ENCODE measurements at regions not wholly inside any gene's neighbourhood (a gene's known extent, or its start where the extent isn't known, plus 50 kb on each side); places are given as distances from the start of the nearest gene placed in this dataset.
"Not testable (repeated sequence)": the region's sequence is repeated elsewhere in the genome, so short reads cannot be mapped to it uniquely, and the experiment has no call there.

GRCh38 chr14:27890259-27890658 lies 876.3 kb upstream of the FOXG1 start:
- 73 to 80% methylated on average over 3 of the region's 3 CpGs for WGBS, 2 donors
- no peaks in the 10 kb centered on the region for H3K36me3 ChIP-seq
- no peaks in the 10 kb centered on the region for H3K4me1 ChIP-seq
- no peak for TF ChIP-seq CTCF (IDR thresholded peaks at IDR 0.05)
- H3K27ac ChIP-seq: no peak overlapping the region
- ATAC-seq: no peak
- peaks cover 0 to 18% (median 3%) of the 10 kb centered on the region in 11 donors for H3K9me3 ChIP-seq
- no peaks in the 10 kb centered on the region for H3K27me3 ChIP-seq
- no peak for DNase-seq
- intact Hi-C loops (cut with DNase I): no loop called here
- H3K4me3 ChIP-seq: no peak overlapping the region

DNA sequence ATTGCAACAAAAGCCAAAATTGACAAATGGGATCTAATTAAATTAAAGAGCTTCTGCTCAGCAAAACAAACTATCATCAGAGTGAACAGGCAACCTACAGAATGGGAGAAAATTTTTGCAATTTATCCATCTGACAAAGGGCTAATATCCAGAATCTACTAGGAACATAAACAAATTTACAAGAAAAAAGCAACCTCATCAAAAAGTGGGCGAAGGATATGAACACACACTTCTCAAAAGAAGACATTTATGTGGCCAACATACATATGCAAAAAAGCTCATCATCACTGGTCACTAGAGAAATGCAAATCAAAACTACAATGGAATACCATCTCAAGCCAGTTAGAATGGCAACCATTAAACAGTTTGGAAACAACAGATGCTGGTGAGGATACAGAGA lies 858.1 kb upstream of the FOXG1 start:
- DNase-seq; H3K36me3 ChIP-seq; H3K4me3 ChIP-seq; H3K27me3 ChIP-seq; ATAC-seq; H3K4me1 ChIP-seq; H3K27ac ChIP-seq; intact Hi-C loops (cut with DNase I): not testable (repeated sequence)
- H3K9me3 ChIP-seq: peaks cover 0 to 30% (median 3%) of the 10 kb centered on the region in 11 donors
- 75 to 88% methylated on average over 1 of the region's 1 CpG for WGBS, 2 donors

DNA sequence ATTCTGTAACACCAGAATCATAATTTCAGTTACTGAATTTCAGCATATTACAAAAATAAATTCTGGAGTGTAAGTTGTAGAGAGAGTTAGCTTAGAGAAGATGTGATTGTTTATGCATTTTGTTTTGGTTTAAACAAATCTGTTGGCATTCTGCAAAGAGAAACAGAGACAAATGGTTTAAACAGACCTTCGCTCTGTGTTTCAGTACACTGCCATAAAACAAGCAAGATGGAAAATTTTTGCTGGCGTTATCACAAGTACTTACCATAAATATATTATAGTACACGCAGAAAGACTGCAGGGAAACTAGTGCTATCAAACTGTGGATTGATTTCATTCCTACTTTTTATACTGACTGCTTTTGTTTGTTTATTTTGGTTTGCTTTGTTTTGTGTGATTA lies 850.3 kb upstream of the FOXG1 start:
- Histone ChIP-seq H3K36me3 (no peaks in the 10 kb centered on the region), H3K4me3 (no peak overlapping the region), H3K27ac (no peak overlapping the region), H3K27me3 (no peaks in the 10 kb centered on the region), H3K4me1 (no peaks in the 10 kb centered on the region), H3K9me3 (peaks cover 0 to 22% (median 3%) of the 10 kb centered on the region in 11 donors)
- no peak for ATAC-seq
- TF ChIP-seq CTCF (IDR thresholded peaks at IDR 0.05): no peak
- 66 to 72% methylated on average over 3 of the region's 3 CpGs for WGBS, 2 donors
- no peak for DNase-seq
- intact Hi-C loops (cut with DNase I): no loop called here

DNA sequence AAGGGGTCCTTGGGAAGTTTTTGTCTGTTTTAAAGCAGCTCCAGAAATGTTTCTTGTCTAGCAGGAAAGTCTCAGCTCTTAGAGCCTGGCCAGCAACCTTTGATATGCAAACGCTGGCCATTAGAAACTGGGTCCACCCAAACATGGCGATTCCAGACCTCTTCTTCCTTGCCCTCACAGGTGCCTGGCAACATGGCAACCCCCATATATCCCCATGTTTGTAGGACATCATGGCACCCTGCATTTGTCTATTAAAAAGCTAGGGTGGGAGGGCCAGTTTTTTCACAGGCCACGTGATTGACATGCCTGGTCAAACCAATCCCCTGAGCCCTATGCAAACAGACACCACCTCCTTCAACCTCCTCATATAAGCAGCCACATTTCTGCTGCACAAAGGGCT lies 848.7 kb upstream of the FOXG1 start:
- Histone ChIP-seq H3K4me3 (no peak overlapping the region), H3K36me3 (no peaks in the 10 kb centered on the region), H3K9me3 (peaks cover 0 to 25% (median 0%) of the 10 kb centered on the region in 11 donors), H3K27ac (no peak overlapping the region), H3K27me3 (no peaks in the 10 kb centered on the region), H3K4me1 (no peaks in the 10 kb centered on the region)
- DNase-seq (no peak), ATAC-seq (no peak)
- intact Hi-C loops (cut with DNase I): no loop called here
- TF ChIP-seq CTCF (IDR thresholded peaks at IDR 0.05): no peak
- WGBS, 2 donors: 78 to 79% methylated on average over 3 of the region's 3 CpGs

GRCh38 chr14:27927519-27927918 lies 839.1 kb upstream of the FOXG1 start:
- DNase-seq: no peak
- no peak for ATAC-seq
- Histone ChIP-seq H3K4me1 (no peaks in the 10 kb centered on the region), H3K27ac (no peak overlapping the region), H3K36me3 (no peaks in the 10 kb centered on the region), H3K4me3 (no peak overlapping the region), H3K9me3 (peaks cover 0 to 17% (median 3%) of the 10 kb centered on the region in 11 donors), H3K27me3 (no peaks in the 10 kb centered on the region)
- no peak for TF ChIP-seq CTCF (IDR thresholded peaks at IDR 0.05)
- intact Hi-C loops (cut with DNase I): no loop called here

All from heart right ventricle (tissue), 16 donors.